ENCODE measurements at regions not wholly inside any gene's neighbourhood (a gene's known extent, or its start where the extent isn't known, plus 50 kb on each side); places are given as distances from the start of the nearest gene placed in this dataset.

- Histone ChIP-seq H3K27ac (no peak overlapping the region), H3K36me3 (no peaks in the 10 kb centered on the region), H3K4me1 (no peaks in the 10 kb centered on the region), H3K9me3 (no peaks in the 10 kb centered on the region), H3K27me3 (no peaks in the 10 kb centered on the region), H3K4me3 (no peak overlapping the region)
- DNase-seq: no peak
- no peak for TF ChIP-seq POLR2A (IDR thresholded peaks at IDR 0.05)
- TF ChIP-seq CTCF (IDR thresholded peaks at IDR 0.05): no peak
- intact Hi-C loops (cut with DNase I; ENCODE audit: low total_unique reads): no loop called here
Observed at GRCh38 chr4:67082746-67083145, 462.6 kb downstream of the CENPC start.

- Histone ChIP-seq H3K36me3 (no peaks in the 10 kb centered on the region), H3K4me1 (no peaks in the 10 kb centered on the region), H3K9me3 (no peaks in the 10 kb centered on the region), H3K27ac (no peak overlapping the region), H3K4me3 (no peak overlapping the region), H3K27me3 (no peaks in the 10 kb centered on the region)
- intact Hi-C loops (cut with DNase I; ENCODE audit: low total_unique reads): no loop called here
- TF ChIP-seq CTCF (IDR thresholded peaks at IDR 0.05) (no peak), POLR2A (IDR thresholded peaks at IDR 0.05) (no peak)
- no peak for DNase-seq
Observed at GRCh38 chr4:67080046-67080557, 465.2 kb downstream of the CENPC start.

- intact Hi-C loops (cut with DNase I; ENCODE audit: low total_unique reads): no loop called here
- Histone ChIP-seq H3K27ac (no peak overlapping the region), H3K4me1 (no peaks in the 10 kb centered on the region), H3K4me3 (no peak overlapping the region), H3K9me3 (no peaks in the 10 kb centered on the region), H3K27me3 (no peaks in the 10 kb centered on the region), H3K36me3 (no peaks in the 10 kb centered on the region)
- DNase-seq: no peak
- no peak for TF ChIP-seq CTCF (IDR thresholded peaks at IDR 0.05)
- TF ChIP-seq POLR2A (IDR thresholded peaks at IDR 0.05): no peak
Observed at GRCh38 chr4:67071641-67072040, 473.7 kb downstream of the CENPC start.

- intact Hi-C loops (cut with DNase I; ENCODE audit: low total_unique reads): no loop called here
- DNase-seq: no peak
Observed at GRCh38 chr4:67055319-67055718, 490.0 kb downstream of the CENPC start.

GRCh38 chr4:67054896-67055295 is 490.4 kb downstream of the CENPC start:
- H3K27ac ChIP-seq: no peak overlapping the region
- H3K4me3 ChIP-seq: no peak overlapping the region
- H3K9me3 ChIP-seq: no peaks in the 10 kb centered on the region
- H3K36me3 ChIP-seq: no peaks in the 10 kb centered on the region
- no peaks in the 10 kb centered on the region for H3K4me1 ChIP-seq
- no peak for DNase-seq
- intact Hi-C loops (cut with DNase I; ENCODE audit: low total_unique reads): no loop called here
- TF ChIP-seq POLR2A (IDR thresholded peaks at IDR 0.05) (no peak), CTCF (IDR thresholded peaks at IDR 0.05) (no peak)
- no peaks in the 10 kb centered on the region for H3K27me3 ChIP-seq

More at GRCh38 chr4:67055319-67055718, 490.0 kb downstream of the CENPC start:
- H3K36me3 ChIP-seq: no peaks in the 10 kb centered on the region
- H3K27me3 ChIP-seq: no peaks in the 10 kb centered on the region
- H3K27ac ChIP-seq: no peak overlapping the region
- TF ChIP-seq CTCF (IDR thresholded peaks at IDR 0.05) (no peak), POLR2A (IDR thresholded peaks at IDR 0.05) (no peak)
- no peaks in the 10 kb centered on the region for H3K9me3 ChIP-seq
- H3K4me1 ChIP-seq: no peaks in the 10 kb centered on the region
- H3K4me3 ChIP-seq: no peak overlapping the region

Measured in uterus (tissue), 3 donors.